HG02588 (cell line): ENCODE measurements at regions not wholly inside any gene's neighbourhood (a gene's known extent, or its start where the extent isn't known, plus 50 kb on each side); places are given as distances from the start of the nearest gene placed in this dataset.

Source experiments
- ATAC-seq: cut with Tn5 transposase; IDR thresholded peaks from one replicate; pipeline ENCODE4 v1.9.1; 2021; ENCODE audit warnings: mild to moderate bottlenecking, moderate library complexity; ENCODE audit not compliant: unreplicated experiment

- ATAC-seq: no peak
Observed at GRCh38 chr1:209377995-209378394, 205.5 kb upstream of the CAMK1G start.

- ATAC-seq: no peak
Observed at GRCh38 chr1:209379280-209379679, 204.2 kb upstream of the CAMK1G start.

GRCh38 chr1:209380420-209380819 is 203.1 kb upstream of the CAMK1G start:
- no peak for ATAC-seq

GRCh38 chr1:209382231-209383100 is 201.0 kb upstream of the CAMK1G start:
- no peak for ATAC-seq

- no peak for ATAC-seq
Observed at GRCh38 chr1:209383422-209383821, 200.1 kb upstream of the CAMK1G start.

GRCh38 chr1:209383907-209384709 is 199.4 kb upstream of the CAMK1G start:
- ATAC-seq: no peak

- no peak for ATAC-seq
Observed at GRCh38 chr1:209384710-209385550, 198.6 kb upstream of the CAMK1G start.

GRCh38 chr1:209386156-209386555 is 197.4 kb upstream of the CAMK1G start:
- no peak for ATAC-seq

GRCh38 chr1:209387271-209387968 is 196.1 kb upstream of the CAMK1G start:
- ATAC-seq: no peak

- ATAC-seq: no peak
Observed at GRCh38 chr1:209387969-209388329, 195.6 kb upstream of the CAMK1G start.

GRCh38 chr1:209388358-209388757 is 195.2 kb upstream of the CAMK1G start:
- ATAC-seq: no peak

- no peak for ATAC-seq
Observed at GRCh38 chr1:209389258-209389657, 194.3 kb upstream of the CAMK1G start.

- no peak for ATAC-seq
Observed at GRCh38 chr1:209389975-209390374, 193.5 kb upstream of the CAMK1G start.

GRCh38 chr1:209390764-209391163 is 192.8 kb upstream of the CAMK1G start:
- ATAC-seq: no peak

GRCh38 chr1:209391792-209392191 is 191.7 kb upstream of the CAMK1G start:
- ATAC-seq: no peak

GRCh38 chr1:209395169-209395568 is 188.3 kb upstream of the CAMK1G start:
- ATAC-seq: no peak

GRCh38 chr1:209397371-209397770 is 186.1 kb upstream of the CAMK1G start:
- ATAC-seq: no peak

- ATAC-seq: no peak
Observed at GRCh38 chr1:209397910-209398309, 185.6 kb upstream of the CAMK1G start.

- ATAC-seq: no peak
Observed at GRCh38 chr1:209398313-209398991, 185.1 kb upstream of the CAMK1G start.

- ATAC-seq: no peak
Observed at GRCh38 chr1:209399800-209400199, 183.7 kb upstream of the CAMK1G start.
